HG03565 (cell line): ENCODE measurements at regions not wholly inside any gene's neighbourhood (a gene's known extent, or its start where the extent isn't known, plus 50 kb on each side); places are given as distances from the start of the nearest gene placed in this dataset.
"Not testable (repeated sequence)": the region's sequence is repeated elsewhere in the genome, so short reads cannot be mapped to it uniquely, and the experiment has no call there.

Source experiments
- ATAC-seq: cut with Tn5 transposase; IDR thresholded peaks from one replicate; pipeline ENCODE4 v1.9.1; 2021; ENCODE audit warnings: mild to moderate bottlenecking, moderate library complexity; ENCODE audit not compliant: unreplicated experiment

DNA sequence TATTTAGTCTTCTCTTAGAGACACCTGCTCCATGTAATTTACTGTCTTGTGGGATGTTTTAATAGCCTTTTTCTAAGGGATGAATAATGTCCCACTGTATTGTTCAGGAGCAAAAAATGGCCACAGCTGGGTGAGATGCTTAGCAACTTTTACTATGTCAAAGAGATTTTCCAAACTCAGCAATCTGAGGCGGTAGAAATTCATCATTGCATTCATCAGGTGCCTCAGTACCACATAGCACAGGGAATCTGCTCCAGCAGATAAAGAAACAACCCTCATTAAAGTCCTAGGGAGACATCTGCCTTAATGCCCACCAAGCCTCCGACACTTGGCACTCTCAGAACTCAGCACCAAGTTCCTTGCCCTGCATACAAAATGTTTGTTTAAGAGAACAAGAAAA lies 266.9 kb downstream of the SIPA1L2 start:
- ATAC-seq = no peak

DNA sequence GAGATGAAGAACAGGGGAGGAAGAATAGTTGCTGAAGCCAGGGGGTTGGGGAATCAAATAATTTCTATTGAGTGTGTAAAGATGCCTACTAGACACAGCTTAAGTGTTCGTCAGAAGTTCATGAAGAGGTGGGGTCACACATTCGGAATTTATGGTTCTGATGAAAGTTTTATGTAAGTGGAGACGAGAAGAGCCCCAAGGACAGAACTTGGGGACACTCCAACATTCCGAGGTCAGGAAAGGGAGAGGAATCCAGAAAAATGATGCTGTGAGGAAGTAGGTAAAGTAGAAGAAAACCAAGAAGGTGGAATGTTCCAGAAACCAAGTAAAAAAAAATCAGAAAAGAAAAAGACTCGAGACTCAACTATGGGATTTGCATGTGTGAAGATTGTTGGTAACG lies 272.5 kb downstream of the SIPA1L2 start:
- ATAC-seq = no peak

DNA sequence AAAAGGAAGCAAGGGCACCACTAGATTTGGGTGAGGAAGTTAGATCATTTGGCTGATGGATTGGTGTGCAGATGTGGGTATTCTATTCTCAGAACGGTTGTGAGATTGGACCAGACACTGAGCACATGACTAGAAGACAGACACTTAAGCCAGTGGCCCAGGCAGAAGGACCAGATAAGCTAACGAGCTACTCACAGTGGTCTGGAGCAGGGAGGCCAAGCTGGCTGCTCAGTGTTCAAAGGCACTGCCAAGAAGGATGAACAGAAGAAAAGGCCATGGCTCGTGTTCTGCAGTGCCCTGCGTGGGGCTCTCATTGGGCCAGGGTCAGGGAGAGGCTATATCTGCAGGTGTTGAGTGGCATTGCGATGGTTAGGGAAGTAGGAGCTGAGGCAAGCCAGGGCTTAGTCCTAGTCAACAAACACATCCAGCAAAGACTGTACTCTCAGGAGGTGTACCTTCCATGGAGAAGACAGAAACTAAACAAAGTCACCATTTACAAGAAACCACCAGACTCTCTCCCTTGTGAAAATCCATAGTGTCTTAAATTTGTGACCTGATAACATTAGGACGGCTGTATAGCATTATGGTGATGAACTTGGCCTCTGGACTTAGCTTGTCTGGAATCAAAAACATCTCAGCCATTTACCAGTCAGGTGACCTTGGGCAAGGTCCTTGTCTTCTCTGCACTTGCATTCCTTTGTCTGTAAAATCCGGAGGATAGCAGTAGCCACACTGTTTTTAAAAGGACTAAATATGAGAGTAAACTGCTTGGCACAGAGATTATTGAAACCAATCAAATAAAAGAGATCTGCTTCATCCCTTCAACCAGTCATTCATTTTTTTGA lies 274.5 kb downstream of the SIPA1L2 start:
- ATAC-seq = no peak

DNA sequence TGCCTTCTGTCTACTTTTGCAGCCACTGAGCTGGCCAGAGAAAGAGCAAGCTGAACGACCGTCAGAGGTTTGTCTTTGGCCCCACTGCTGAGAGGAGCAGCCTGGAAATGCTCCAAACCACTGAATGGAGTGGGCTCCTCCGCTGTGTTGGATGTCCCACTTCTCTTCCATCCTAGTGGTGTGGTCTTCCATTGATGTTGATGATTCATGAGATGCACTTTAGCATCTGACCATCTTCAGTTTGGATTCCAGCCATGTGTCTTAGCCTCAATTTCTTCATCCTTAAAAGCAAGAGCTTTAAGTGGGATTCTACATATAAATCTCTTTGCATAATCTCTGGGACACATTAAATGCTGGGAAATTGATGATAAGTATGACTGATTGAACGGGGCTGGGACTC lies 276.9 kb downstream of the SIPA1L2 start:
- ATAC-seq = no peak

GRCh38 chr1:232352366-232352765 lies 277.6 kb downstream of the SIPA1L2 start:
- no peak for ATAC-seq

GRCh38 chr1:232351335-232351734 lies 278.6 kb downstream of the SIPA1L2 start:
- ATAC-seq = no peak

DNA sequence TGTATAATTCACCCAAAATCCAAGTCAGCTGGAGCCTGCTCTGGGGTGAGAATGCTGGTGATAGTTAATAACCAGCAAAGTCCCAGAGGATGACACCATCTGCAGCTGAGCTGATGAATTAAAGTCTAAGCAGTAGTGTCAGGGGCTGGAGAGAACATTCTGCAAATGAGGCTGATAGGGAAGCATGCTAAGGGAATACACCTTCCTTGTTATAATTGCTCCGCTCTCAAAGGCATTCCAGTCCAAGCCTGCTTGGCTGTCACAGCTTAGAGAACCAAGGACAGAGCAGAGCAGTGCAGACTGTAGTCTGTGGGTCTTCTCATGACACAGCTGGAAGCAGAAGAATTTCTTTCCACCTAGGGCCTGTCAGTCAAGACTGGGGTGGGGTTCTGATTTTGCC lies 283.1 kb downstream of the SIPA1L2 start:
- ATAC-seq = no peak

GRCh38 chr1:232344791-232345399 lies 285.0 kb downstream of the SIPA1L2 start:
- ATAC-seq = no peak

- ATAC-seq = not testable (repeated sequence)
These were observed 285.7 kb downstream of the SIPA1L2 start for GRCh38 chr1:232344186-232344585.

DNA sequence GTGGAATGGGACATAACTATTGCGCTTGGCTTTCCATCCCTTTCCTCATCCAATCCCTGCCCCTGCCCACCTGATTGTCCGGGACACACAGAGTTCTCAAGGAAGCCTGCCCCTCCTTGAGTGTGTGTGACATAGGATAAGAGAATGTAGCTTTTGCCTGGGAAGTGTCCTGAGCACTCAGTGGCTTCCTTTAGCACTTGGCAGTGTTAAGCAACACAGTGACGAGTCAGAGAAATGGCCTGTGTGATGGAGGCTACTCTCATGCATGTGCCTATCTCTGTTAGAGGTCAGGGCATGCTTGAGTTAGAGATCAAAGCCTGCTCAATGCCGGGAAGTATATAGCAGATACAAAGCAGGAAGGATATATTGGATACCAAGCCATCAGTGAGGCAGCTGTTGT lies 289.5 kb downstream of the SIPA1L2 start:
- no peak for ATAC-seq

- no peak for ATAC-seq
These were observed 290.9 kb downstream of the SIPA1L2 start for GRCh38 chr1:232339073-232339472.

- ATAC-seq = no peak
These were observed 294.1 kb downstream of the SIPA1L2 start for GRCh38 chr1:232335741-232336293.

DNA sequence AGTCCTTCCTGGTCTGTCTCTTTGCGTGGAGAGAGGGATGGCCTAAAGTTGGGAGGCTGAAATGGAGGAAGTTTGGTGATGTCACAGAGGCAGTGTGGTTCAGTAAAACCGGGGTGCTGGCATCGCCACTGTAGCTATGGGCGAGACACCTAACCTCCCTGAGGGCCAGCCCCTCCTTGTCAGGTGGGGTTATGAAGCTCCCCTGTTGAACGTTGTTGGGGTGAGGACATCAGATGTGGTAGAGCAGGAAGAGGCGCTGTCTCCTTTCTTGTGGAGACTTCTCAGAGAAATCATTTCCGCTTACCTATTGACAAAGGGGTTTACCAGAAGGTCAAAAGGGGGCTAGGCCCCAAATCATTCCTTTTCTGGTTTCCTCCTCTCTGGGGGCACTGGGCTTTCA lies 294.7 kb downstream of the SIPA1L2 start:
- no peak for ATAC-seq

DNA sequence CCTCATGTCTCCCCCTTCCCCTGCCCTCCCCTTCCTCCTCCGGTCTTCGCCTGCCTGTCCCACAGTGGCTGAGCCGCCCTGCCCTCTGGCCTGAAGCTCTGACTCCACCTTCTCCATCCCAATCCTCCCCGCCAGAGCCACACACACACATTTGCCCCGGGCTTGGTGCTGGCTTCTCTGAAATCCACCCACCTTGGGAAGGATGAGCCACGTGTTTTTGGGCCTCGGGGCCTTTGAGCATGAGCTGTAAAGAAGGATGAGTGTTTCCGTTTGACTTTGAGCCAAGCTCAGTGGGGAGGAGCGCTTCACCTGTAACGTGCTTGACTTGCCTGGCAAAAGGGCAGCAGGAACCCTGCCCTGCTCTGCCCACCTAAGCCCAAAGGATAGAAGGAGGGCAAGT lies 295.1 kb downstream of the SIPA1L2 start:
- no peak for ATAC-seq

GRCh38 chr1:232334246-232334645 lies 295.7 kb downstream of the SIPA1L2 start:
- ATAC-seq = no peak

DNA sequence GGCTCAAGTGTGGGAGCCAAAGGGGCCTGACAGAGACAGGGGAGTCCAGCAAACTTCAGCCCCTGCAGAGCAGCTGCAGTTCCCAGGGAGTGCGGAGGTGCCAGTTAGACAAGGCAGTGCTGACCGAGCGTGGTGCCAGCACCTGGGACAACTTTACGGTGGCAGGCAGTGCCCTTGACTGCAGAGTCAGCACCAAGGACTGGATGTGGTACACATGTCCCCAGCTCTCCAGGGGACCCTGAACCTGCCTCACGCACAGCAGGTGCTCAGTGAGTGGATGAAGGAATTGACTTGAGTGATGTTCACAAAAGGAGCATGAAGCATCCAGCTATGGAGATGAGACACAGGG lies 296.5 kb downstream of the SIPA1L2 start:
- no peak for ATAC-seq

GRCh38 chr1:232332710-232333418 lies 297.1 kb downstream of the SIPA1L2 start:
- ATAC-seq = not testable (repeated sequence)

- ATAC-seq = no peak
These were observed 300.7 kb downstream of the SIPA1L2 start for GRCh38 chr1:232329103-232329813.

- ATAC-seq = no peak
These were observed 301.3 kb downstream of the SIPA1L2 start for GRCh38 chr1:232328486-232329102.

- ATAC-seq = no peak
These were observed 302.0 kb downstream of the SIPA1L2 start for GRCh38 chr1:232327899-232328298.

GRCh38 chr1:232327269-232327668 lies 302.7 kb downstream of the SIPA1L2 start:
- no peak for ATAC-seq
